ENCODE measurements at regions not wholly inside any gene's neighbourhood (a gene's known extent, or its start where the extent isn't known, plus 50 kb on each side); places are given as distances from the start of the nearest gene placed in this dataset.

DNA sequence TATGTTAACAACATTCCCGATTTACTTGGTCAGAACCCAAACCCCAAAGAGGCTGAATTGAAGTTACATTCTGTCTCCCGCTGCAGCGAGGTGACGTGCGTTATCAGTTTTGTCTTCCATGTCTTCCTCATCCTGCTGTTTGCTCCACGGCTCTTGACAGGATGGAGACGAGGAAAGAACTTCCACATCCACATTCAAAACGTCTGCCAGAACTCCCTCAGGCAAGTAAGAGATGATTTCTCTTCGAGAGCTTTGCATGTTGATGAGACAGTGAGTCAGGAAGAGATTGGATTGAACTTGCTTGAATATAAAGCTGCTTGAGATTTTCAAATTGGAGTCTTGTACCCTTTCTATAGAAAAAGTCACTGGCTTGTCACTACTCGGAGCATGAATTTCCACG is 242.6 kb downstream of the AUH start:
- TF ChIP-seq, protein P1, sequence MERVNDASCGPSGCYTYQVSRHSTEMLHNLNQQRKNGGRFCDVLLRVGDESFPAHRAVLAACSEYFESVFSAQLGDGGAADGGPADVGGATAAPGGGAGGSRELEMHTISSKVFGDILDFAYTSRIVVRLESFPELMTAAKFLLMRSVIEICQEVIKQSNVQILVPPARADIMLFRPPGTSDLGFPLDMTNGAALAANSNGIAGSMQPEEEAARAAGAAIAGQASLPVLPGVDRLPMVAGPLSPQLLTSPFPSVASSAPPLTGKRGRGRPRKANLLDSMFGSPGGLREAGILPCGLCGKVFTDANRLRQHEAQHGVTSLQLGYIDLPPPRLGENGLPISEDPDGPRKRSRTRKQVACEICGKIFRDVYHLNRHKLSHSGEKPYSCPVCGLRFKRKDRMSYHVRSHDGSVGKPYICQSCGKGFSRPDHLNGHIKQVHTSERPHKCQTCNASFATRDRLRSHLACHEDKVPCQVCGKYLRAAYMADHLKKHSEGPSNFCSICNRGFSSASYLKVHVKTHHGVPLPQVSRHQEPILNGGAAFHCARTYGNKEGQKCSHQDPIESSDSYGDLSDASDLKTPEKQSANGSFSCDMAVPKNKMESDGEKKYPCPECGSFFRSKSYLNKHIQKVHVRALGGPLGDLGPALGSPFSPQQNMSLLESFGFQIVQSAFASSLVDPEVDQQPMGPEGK (CRISPR knock-in tag; IDR thresholded peaks at IDR 0.05; ENCODE audit: borderline replicate concordance): no peak
- TF ChIP-seq CSDC2 (CRISPR knock-in tag; IDR thresholded peaks at IDR 0.05) (no peak), ZNF70 (CRISPR knock-in tag; IDR thresholded peaks at IDR 0.05) (no peak), ARNTL (CRISPR knock-in tag; IDR thresholded peaks at IDR 0.05; ENCODE audit: borderline replicate concordance, low read depth) (no peak)
- ATAC-seq: no peak; the same call in 1 of the 3 replicates

DNA sequence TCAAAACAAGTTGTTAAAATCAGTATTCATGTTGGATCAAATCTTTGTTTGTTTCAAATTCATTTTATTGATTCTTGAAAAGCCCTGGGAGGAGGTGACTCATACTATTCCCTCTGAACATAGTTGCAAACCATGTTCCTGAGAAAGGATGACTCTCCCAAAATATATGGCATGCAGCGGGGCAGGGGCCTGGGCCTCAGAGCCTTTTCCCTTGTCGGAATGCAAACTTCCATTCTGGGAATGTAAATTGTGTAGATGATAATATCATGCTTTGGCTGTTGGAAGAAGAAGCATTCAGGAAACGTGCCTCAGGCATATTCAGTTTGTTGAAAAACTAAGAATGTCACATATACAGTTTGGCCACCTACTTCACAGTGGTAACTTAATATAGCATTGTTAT is 242.0 kb downstream of the AUH start:
- peak; percentile 72 for ATAC-seq
- TF ChIP-seq TCF4 (CRISPR knock-in tag; IDR thresholded peaks at IDR 0.05; ENCODE audit: borderline replicate concordance) (no peak), ISL1 (CRISPR knock-in tag; IDR thresholded peaks at IDR 0.05) (0 out of 2 replicates have a peak, but pooled peaks have one; percentile 8)

DNA sequence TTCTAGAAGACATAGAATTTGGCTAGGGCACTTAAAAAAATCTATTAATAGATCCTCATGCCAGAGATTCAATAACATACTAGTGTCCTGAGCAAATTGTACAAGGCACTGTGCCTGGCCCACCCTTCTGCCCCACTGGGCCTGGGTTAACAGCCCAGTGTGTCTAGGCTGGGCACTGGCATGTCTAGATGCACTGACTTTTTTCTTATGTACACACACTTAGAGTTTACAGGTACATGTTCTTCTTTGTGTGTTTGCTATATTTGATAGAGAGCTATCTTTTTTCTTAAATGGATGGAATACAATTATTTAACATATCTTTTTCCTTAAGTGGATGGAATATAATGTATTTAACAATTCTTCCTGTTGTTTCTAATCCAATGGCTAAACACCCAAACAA is 241.5 kb downstream of the AUH start:
- TF ChIP-seq BACH2 (CRISPR knock-in tag; IDR thresholded peaks at IDR 0.05; ENCODE audit: borderline replicate concordance) (no peak), ZFP3 (CRISPR knock-in tag; IDR thresholded peaks at IDR 0.05) (no peak), PPARA (CRISPR knock-in tag; IDR thresholded peaks at IDR 0.05; ENCODE audit: borderline replicate concordance) (no peak), TOX (CRISPR knock-in tag; IDR thresholded peaks at IDR 0.05; ENCODE audit: borderline replicate concordance) (no peak), ZNF8 (CRISPR knock-in tag; IDR thresholded peaks at IDR 0.05) (no peak), SNAI2 (CRISPR knock-in tag; IDR thresholded peaks at IDR 0.05) (no peak), ZC3H10 (CRISPR knock-in tag; IDR thresholded peaks at IDR 0.05) (no peak), ARNTL (CRISPR knock-in tag; IDR thresholded peaks at IDR 0.05; ENCODE audit: borderline replicate concordance, low read depth) (no peak), CSDC2 (CRISPR knock-in tag; IDR thresholded peaks at IDR 0.05) (no peak), ISL1 (CRISPR knock-in tag; IDR thresholded peaks at IDR 0.05) (no peak), TCF4 (CRISPR knock-in tag; IDR thresholded peaks at IDR 0.05; ENCODE audit: borderline replicate concordance) (no peak), RARB (CRISPR knock-in tag; IDR thresholded peaks at IDR 0.05) (no peak), ZNF565 (CRISPR knock-in tag; conservative IDR thresholded peaks at IDR 0.05; ENCODE audit: low read depth) (no peak), OSR1 (CRISPR knock-in tag; IDR thresholded peaks at IDR 0.05) (no peak)
- TF ChIP-seq, protein P2, sequence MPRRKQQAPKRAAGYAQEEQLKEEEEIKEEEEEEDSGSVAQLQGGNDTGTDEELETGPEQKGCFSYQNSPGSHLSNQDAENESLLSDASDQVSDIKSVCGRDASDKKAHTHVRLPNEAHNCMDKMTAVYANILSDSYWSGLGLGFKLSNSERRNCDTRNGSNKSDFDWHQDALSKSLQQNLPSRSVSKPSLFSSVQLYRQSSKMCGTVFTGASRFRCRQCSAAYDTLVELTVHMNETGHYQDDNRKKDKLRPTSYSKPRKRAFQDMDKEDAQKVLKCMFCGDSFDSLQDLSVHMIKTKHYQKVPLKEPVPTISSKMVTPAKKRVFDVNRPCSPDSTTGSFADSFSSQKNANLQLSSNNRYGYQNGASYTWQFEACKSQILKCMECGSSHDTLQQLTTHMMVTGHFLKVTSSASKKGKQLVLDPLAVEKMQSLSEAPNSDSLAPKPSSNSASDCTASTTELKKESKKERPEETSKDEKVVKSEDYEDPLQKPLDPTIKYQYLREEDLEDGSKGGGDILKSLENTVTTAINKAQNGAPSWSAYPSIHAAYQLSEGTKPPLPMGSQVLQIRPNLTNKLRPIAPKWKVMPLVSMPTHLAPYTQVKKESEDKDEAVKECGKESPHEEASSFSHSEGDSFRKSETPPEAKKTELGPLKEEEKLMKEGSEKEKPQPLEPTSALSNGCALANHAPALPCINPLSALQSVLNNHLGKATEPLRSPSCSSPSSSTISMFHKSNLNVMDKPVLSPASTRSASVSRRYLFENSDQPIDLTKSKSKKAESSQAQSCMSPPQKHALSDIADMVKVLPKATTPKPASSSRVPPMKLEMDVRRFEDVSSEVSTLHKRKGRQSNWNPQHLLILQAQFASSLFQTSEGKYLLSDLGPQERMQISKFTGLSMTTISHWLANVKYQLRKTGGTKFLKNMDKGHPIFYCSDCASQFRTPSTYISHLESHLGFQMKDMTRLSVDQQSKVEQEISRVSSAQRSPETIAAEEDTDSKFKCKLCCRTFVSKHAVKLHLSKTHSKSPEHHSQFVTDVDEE (CRISPR knock-in tag; IDR thresholded peaks at IDR 0.05): no peak
- TF ChIP-seq, protein P1 (CRISPR knock-in tag; IDR thresholded peaks at IDR 0.05; ENCODE audit: borderline replicate concordance): no peak
- TF ChIP-seq, protein P3, sequence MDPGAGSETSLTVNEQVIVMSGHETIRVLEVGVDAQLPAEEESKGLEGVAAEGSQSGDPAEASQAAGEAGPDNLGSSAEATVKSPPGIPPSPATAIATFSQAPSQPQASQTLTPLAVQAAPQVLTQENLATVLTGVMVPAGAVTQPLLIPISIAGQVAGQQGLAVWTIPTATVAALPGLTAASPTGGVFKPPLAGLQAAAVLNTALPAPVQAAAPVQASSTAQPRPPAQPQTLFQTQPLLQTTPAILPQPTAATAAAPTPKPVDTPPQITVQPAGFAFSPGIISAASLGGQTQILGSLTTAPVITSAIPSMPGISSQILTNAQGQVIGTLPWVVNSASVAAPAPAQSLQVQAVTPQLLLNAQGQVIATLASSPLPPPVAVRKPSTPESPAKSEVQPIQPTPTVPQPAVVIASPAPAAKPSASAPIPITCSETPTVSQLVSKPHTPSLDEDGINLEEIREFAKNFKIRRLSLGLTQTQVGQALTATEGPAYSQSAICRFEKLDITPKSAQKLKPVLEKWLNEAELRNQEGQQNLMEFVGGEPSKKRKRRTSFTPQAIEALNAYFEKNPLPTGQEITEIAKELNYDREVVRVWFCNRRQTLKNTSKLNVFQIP (CRISPR knock-in tag; IDR thresholded peaks at IDR 0.05; ENCODE audit: borderline replicate concordance, low read depth): no peak
- TF ChIP-seq, protein P4, sequence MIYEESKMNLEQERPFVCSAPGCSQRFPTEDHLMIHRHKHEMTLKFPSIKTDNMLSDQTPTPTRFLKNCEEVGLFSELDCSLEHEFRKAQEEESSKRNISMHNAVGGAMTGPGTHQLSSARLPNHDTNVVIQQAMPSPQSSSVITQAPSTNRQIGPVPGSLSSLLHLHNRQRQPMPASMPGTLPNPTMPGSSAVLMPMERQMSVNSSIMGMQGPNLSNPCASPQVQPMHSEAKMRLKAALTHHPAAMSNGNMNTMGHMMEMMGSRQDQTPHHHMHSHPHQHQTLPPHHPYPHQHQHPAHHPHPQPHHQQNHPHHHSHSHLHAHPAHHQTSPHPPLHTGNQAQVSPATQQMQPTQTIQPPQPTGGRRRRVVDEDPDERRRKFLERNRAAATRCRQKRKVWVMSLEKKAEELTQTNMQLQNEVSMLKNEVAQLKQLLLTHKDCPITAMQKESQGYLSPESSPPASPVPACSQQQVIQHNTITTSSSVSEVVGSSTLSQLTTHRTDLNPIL (CRISPR knock-in tag; IDR thresholded peaks at IDR 0.05; ENCODE audit: low read depth): no peak
- TF ChIP-seq, protein P5, sequence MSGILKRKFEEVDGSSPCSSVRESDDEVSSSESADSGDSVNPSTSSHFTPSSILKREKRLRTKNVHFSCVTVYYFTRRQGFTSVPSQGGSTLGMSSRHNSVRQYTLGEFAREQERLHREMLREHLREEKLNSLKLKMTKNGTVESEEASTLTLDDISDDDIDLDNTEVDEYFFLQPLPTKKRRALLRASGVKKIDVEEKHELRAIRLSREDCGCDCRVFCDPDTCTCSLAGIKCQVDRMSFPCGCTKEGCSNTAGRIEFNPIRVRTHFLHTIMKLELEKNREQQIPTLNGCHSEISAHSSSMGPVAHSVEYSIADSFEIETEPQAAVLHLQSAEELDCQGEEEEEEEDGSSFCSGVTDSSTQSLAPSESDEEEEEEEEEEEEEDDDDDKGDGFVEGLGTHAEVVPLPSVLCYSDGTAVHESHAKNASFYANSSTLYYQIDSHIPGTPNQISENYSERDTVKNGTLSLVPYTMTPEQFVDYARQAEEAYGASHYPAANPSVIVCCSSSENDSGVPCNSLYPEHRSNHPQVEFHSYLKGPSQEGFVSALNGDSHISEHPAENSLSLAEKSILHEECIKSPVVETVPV (CRISPR knock-in tag; IDR thresholded peaks at IDR 0.05): no peak
- peak; percentile 51 for ATAC-seq
